Inflammatory macrophage (primary cell): ENCODE measurements at regions not wholly inside any gene's neighbourhood (a gene's known extent, or its start where the extent isn't known, plus 50 kb on each side); places are given as distances from the start of the nearest gene placed in this dataset.

Experiments used
- DNase-seq, 2 donors: peaks; one replicate each; pipeline ENCODE4 v3.0.0-alpha.2; 2020 to 2022

DNA sequence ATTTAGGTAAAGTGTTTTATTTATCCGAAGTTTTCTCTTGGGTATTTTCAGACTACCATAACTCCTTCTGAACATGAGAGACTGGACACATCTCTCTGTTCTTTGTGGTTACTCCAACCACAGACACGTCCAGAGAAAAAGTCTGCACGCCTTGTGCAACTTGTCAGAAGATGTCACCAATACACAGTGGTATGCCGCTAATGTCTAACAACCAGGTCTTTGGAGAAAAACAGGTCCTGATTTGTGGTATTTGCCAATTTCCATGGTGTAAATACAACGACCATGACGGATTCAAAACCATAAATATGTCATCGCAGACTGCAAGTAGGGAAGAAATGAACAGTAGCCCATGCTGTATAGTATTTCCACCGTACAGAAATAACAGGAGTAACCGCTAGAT is 620.6 kb upstream of the ID2 start:
- no peak for DNase-seq

DNA sequence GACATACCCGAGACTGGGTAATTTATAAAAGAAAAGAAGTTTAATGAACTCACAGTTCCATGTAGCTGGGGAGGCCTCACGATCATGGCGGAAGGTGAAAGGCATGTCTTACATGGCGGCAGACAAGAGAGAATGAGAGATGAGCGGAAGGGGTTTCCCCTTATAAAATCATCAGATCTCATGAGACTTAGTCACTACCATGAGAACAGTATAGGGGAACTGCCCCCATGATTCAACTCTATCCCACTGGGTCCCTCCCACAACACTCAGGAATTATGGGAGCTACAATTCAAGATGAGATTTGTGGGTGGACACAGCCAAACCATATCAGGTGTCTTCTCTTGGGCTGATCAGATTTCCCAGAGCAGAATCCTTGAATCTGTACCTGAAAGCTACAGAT is 617.3 kb upstream of the ID2 start:
- no peak for DNase-seq

DNA sequence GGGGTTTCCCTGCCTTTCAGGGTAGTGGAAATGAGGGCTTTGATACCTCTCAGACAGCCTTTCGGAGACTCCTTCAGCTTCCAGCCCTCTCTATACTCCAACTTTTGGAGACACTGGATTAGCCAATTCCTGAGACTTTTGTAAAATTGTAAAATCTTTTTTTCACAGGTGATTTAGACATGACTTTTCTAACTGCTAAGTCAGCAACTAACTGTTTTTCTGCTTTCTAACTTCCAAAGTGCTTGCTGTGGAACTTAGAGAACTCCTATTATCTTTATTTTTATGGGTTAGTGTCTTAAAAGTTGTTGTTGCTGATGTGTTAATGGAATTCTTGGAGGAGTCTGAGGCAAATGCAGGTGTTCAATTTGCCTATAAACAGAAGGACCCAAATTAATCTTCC is 616.7 kb upstream of the ID2 start:
- DNase-seq: no peak

DNA sequence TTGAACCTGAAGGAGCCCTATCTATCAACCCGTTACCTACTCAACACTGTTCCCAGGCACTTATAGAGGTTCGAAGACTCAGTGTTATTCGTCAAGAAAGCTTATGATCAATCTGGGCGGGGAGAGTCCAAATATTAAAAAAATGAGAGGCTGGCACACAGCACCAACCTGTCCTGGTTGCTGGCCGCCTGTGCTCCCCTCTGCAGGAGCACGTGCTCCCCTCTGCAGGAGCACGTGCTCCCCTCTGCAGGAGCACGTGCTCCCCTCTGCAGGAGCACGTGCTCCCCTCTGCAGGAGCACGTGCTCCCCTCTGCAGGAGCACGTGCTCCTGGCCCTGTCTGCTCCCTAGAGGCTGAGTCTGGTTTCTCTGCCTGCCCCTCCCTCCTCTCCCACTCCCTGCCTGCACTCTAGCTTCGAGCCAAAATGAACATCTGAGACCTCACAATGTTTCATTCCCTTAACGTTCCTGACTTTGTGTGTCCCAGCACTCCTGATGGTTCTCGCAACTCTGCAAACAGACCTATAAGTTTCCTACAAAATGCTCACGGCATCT is 614.0 kb upstream of the ID2 start:
- DNase-seq: no peak

DNA sequence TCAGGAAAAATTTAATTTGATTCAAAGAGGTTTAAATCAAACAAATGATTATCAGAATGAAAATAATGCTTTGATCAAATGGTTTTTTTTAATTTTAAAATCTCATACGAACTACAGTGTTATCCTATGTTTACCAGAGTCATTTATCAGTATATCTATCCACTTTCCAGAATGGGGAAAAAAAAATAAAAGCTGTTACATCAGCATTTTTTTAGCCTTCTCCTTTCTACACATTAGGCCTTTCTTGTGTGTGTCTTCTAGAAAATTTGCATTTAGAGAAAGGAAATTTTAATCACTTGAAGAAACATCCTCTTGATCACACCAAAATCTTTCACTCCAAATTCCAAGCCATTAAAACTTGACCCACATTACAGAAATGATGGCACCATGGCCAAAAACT is 608.9 kb upstream of the ID2 start:
- DNase-seq: no peak

DNA sequence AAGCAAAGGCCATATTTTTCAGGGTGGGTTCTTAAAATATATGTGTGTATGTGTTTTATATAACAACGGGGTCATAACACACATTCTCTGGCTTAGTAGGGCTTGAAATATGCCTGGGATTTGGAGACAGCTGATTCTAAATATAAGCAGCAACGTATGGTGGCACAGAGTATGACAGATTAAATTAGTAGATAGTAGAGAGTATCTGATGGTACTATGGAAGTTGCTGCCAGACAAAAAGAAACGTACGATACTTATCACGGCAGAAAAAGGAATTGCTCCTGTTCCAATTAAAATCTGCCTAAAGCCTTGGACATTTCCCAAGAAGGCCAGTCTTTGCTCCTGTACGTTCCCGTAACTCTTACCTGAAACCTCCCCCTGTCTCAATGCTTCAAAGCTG is 607.9 kb upstream of the ID2 start:
- no peak for DNase-seq

DNA sequence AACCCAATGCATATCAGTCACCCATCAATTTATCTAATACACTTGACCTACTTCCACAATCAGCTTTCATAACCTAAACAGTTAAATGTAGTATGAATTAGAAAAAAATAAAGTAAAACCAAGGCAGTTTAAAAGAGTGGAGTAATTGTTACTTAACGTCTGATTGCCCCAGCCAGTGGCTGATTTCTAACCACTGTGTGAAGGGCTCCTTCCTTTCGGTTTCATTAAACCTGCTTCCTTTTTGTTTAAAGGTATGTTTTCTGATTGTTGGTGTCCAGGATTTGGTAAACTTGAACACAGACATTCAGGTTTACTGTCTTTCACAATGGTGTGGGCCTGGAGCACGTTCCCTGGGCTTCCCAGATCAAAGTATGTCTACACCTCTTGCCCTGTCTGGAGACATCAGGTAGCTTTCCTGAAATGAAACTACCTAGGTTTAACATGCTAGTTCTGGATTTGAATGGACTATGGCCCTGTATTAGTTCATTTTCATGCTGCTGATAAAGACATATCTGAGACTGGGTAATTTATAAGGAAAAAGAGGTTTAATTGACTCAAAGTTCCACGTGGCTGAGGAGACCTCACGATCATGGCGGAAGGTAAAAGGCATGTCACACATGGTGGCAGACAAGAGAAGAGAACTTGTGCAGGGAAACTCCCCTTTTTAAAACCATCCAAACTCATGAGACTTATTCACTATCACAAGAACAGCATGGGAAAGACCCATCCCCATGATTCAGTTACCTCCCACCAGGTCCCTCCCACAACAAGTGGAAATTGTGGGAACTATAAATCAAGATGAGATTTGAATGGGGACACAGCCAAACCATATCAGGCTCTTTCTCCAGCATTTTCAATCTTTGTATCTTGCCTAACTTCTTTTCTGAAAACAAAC is 605.2 kb upstream of the ID2 start:
- peak; percentile 17 to 49 for DNase-seq

DNA sequence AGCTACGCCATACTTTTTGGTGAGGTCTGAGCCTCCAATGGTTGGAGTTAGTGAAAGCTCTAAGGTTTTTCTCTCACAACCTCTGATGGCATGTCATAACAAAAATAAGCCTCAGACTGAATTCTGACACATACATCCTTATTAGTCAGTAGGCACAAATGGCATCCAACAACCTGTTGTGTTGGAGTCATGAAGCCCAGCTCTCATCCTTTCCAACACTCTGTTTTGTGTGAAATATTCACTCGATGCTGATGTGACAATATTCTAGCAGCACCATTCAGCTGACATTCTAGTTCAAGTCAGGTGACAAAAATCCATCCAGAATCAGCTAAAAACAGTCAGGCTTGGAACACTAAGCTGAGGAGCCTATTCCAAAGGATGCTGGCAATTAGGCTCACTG is 603.2 kb upstream of the ID2 start:
- no peak for DNase-seq

DNA sequence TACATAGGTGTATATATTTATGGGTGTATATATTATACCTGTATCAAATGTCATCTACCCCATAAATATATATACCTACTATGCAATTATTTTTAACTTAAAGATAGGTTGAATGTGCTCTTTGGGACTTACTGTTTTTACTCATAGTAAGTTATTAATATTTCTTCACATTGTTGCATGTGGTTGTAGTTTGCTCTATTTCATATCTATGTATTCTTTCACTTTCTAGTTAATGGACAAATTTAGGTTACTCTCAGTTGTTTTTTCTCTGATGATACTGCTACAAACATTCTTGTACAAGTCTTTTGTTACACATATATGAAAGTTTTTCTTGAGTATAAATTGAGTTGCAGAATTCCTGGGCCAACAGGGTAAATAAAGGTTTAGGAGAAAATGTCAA is 601.8 kb upstream of the ID2 start:
- DNase-seq: no peak

DNA sequence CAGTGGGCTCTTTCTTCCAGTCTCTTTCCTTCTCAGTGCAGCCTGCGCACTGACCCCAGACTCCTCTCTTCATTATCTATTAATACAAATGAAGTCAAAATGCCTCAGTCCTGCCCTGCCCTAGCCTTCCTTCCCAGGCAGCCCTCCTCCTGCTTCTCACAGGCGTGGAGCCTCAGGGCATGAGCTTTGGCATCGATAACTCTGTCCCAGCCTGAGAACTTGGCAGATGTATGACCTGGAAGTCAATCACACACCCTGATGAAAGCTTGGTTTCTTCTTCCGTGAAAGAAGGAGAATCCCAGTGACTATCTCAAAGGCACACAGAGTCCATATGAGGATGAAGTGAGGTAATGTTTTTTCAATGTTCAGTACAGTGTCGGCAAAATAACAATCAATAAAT is 600.7 kb upstream of the ID2 start:
- no peak for DNase-seq

DNA sequence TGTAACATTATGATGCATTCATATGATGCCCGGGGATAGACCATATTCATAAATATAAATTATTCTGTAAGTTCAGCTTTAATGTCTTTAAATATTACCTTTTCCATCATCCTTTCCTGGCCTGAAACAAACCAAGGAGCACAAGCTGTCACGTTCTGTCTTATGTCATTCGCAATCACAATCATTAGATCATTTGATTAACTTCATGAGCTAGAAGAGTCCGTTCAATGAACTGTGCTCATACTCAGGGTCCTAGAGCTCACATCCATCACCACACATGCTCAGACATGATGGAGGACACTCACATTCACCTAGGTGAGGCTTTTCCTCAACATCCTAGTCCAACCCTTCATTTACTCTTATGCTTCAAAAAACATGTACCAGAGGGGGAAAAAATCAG is 599.0 kb upstream of the ID2 start:
- no peak for DNase-seq

DNA sequence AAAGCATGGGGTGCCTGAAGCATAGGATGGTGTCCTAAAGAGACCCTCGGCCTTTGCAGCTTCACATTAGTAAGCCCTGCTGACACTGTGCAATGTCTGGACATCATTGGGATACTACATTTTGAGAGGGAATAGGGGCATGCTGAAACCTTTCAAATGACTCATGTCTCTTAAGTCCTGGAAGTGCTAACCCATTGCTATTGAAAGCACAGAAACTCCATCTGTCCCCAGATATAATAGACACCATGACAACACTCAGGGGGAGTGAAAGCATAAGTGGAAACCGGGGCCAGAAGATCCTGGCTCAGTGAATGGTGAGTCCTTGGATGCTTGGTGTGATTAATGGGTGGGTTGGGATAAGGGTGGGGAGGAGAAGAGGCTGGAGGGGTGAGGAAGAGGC is 595.5 kb upstream of the ID2 start:
- no peak for DNase-seq

DNA sequence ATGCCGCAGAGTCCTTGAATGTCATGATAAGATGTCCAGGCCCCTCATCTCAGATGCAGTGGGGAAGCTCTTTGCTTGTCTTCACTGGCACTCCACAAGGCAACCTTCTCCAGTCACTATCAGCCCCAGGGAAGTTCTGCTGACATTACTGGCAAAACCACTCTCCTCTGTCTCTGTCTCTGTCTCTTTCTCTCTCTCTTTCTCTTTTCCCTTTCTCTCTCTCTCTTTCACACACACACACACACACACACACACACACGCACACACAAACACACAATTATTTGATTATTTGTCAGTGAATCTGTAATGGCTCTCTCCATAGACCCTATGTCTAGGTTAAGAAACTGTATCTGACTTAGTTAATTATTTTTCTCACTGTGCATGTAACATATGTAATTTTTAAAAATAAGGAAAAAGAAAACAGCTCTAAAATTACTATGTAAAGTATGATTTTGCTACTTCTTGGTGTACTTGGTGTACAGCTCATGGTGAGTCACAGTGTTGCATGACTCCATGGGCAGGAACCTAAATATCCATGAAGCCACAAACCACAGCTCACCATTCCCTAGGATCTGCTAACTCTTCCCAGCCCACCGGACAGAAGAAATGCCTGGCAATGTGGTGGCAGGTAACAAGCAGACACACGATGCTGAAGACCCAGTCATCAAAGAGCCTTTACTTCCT is 594.9 kb upstream of the ID2 start:
- peak in 1 of 2 donors; percentile 52 for DNase-seq

DNA sequence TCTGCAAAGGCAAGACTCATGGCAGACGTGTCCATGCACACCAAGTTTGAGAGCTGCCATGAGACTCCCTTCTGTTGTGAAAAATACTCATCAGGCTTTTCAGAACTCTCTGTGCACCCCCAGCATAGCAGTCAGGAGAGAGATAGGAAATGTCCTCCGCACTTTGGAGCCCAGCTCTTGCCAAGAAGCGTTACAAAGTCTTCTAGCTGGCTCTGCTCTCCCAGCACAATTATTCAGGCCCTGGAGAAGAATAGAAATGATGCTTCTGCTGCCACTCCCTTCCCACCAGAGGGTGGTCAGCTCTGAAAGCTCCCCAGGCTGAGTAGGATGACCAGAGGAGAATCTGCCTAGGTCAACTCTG is 594.4 kb upstream of the ID2 start:
- DNase-seq: no peak

DNA sequence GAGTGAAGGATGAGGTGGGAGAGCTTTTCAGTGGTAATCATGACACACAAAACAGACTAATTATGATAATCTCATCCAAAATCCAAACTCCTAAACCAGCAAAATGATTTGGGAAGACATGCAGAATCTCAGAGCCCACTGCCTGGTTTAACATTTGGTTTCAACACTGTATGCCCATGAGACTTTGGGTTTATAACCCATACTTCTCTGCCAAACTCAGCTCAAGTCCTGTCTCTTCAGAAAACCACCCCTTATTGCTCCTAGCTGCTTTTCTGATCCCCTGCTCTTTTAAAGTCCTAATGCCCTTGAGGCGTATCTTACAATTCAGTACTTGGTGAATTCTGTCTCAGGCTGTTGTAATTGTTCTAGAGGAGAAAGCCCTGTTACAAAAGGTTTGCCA is 593.0 kb upstream of the ID2 start:
- DNase-seq: no peak

DNA sequence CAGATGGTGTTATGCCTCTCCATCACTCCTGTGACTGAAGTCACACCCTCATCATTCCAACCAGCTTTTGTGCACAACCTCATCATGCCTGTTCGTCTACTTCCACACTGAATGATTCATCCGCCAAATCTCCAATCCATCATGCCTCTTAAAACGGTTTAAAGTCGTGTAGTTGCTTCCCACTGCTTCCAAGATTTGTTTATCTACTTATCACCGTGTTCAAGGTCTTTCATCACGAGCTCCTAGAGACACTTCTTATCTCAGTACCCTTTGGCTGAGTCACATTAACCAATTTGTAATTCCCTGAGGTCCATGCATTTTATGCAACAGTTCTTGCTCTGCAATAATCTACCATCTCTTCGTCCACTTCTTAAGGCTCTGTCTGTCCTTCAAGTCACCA is 592.3 kb upstream of the ID2 start:
- DNase-seq: no peak

DNA sequence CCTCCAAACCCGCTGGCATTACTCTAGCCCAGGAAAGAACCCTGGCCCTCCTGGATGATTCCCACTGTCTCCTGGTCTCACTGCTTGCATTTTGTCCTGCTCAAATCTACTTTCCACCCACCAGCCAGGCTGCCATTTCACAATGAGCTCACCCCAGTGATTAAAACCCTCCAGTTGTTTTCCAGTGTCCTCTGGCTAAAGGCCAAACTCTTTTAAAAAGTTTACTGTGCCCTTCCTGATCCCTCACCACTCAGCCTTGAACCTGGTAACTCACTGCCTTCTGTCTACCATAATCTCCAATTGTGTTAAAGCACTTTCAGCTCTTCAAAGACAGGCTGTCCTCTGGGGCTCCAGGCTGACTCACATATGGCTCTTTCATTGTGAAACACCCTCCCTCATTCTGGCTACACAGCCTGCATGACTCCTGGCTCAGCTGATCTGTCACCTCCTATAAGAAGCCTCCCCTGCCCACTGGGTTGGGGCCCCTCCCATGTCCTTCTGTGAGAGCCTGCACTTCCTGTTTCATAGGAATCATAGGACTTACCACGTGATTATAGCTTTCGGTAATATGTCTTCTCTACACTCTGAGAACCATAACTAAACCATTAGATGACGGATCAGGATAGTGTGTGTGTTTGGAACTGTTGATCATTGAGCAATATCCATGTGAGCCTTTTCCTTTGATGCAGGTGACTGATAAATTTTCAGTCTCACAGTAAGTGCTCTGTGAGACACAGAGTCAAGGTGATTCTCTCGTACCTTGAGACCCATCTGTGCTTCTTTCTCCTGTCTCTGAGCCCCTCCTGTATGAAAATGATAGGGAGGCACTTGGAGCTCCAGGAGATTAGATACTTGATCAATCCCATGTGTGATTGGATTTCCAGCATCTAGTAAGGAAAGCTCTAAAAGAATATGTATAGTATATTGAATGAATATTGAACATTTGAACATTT is 590.8 kb upstream of the ID2 start:
- peak; percentile 98 for DNase-seq

DNA sequence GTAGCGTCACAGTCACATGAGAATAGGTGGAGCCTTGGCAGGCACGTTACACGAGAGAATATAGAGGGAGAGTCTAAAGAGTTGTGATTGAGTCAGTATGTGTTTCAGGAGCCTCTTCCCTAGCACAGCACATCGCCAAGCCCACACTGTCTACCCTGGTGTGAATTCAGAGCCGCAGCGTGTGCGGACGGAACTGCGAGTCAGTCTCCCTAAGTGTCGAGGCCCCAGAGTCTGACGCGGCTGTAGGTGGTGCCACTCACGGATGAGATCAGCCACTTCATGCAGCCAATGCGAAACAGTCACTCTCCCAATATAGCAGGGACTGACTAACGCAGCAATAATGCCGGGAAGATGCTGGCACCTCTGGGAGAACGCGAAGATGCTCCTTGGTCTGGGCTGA is 587.3 kb upstream of the ID2 start:
- DNase-seq: no peak

DNA sequence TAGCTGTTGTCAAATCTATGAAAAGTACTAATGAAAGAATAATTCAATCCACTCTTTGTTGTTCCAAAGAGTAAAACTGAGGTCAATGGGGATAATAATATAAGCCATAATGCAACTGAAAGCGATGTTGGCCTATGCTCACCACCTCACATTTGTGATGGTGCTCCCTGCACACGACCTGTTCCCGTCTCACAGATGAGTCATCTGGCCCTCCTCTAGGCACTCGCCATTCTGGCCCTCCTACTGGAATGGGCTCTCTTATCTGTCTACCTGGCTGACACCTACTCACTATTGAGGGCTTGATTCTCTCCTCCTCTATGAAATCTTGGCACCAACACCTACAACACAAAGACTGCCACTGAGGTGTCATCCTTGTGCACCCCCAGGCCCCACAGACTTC is 585.9 kb upstream of the ID2 start:
- no peak for DNase-seq

DNA sequence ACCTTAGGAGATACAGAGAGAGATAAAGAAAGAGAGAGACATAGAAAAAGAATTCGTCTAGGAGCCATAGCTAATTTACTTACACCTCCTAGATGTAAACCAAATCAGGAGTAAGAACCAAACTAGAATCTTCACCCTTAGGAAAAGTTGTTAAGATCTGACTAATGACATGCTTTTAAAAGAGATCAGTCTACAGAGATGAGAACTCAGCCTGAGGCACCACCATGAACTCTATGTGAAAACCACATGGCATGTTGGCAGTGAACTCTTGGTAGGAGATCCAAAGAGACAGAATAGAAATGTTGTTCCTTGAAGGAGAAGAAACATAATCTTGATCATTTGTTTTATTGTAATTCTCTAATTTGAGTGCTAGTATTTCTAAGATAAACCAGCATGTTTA is 585.4 kb upstream of the ID2 start:
- no peak for DNase-seq

DNA sequence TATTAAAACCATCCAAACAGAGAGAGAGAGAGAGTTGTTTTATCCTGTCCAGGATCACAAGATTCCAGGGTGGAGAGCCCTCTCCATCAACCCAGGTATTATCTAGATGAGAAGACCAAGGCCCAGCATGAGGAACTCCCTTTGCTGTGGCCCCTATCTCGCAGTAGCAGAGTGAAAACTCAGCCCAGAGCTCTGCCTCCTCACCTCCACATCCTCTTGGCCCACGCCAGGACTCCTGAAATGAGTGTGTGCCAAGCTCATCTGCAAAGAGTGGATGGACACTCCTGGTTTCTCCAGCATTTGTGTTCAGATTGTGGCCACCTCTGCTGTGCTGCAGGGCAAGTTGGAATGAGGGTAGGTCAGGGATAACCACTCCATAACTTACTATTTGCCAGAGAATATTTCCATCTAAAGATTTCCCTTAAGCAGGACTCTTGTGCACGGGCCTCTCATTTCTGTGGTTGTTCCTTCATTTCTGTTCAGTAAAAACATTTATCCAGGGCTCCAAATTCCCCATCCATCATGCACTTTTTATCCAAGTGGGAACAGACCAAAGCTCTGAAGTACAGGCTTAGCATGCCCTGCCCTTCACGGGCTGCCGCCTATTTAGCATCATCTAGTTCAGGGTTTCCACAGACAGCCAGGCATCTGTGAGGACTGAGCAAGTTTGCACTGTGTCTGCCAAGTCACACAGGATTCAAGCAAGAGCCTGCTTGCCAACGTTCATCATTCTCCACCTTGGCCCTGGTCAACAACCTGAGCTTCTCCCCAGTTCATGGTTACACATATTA is 583.2 kb upstream of the ID2 start:
- DNase-seq: no peak

DNA sequence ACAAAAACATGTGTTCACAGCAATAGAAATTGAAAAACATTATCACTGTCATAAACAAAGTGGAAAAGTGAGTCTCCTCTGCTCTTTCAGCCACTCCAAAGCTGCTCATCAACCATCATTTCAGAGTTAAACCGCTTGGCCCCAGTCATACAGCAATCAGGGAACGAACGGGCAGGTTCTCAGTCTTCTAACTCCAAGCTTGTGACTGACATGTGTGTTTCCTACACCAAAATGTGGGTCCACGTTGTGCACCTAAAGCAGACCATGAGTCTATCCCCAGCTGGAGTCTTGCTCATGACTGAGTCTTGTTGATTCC is 582.6 kb upstream of the ID2 start:
- DNase-seq: no peak
